ENCODE measurements at regions not wholly inside any gene's neighbourhood (a gene's known extent, or its start where the extent isn't known, plus 50 kb on each side); places are given as distances from the start of the nearest gene placed in this dataset.

DNA sequence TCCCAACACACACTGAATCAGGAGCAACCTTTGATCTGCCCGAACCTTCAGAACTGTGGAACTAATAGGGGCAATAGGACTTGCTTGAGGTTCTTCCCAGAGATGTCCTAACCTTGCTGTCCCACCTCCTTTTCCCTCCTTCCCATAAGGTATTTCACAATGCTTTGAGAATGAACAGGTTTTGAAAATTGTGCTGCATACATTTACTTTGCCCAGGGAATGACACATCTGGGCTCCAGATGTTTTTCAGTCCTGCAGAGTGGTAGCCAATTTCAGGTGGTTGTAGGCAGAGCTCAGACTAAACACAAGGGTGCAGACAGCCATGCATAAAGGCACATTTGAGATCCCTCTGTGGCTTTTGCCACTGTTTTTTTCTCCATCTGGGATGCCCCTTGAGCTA, 206.7 kb upstream of the PWP1 start:
- no peak for DNase-seq

DNA sequence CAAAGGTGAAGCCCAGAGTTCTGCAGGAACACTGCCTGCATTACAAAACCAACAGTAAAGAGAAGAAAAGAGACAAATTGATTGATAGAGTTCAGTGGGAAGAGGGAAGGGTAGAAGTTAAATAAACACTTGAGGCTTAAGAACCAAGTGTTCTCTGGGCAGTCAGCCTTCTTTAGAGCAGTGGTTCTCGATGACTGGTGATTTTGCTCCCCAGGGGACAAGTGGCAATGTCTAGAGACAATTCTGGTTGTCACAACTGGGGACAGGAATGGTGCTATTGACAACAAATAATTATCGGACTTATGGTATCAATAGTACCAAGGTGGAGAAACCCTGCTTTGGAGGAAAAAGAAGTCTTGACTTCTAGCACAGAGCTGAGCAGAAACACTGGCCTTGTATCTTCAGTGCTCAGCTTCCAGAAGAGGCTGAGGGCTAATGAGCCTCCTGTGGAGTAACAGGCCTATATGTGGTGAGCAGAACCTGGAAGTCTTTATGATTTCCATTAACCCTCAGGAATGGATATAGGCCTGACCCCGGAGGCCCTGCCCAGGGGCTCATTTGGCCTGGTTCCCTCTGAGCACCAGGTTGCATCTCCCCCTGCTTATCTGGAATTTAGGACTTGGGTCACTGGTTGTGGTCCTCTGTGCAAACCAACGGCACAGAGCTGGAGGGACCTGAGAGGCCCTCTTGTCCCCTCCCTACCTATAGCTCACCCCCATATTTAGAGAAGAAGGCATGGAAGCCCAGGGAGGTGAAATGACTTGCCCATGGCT, 204.6 kb upstream of the PWP1 start:
- no peak for DNase-seq

DNA sequence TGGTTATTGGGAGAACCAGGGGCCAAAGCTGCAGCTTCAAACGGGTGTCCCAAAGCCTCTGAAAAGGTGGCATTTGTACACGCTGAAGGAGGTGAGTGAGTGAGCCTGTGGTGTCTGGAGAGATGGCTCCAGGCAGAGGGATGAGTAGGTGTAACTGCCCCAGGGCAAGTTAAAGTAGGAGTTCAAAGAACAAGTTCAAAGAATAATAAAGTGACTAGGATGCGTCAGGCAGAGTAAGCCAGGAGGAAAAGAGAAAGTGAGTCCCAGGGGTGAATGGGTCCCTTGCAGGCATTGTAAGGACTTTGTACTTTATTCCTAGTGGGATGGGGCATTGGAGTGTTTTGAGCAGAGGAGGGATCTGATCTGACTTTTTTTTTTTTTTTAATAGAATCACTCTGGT, 201.4 kb upstream of the PWP1 start:
- no peak for DNase-seq

DNA sequence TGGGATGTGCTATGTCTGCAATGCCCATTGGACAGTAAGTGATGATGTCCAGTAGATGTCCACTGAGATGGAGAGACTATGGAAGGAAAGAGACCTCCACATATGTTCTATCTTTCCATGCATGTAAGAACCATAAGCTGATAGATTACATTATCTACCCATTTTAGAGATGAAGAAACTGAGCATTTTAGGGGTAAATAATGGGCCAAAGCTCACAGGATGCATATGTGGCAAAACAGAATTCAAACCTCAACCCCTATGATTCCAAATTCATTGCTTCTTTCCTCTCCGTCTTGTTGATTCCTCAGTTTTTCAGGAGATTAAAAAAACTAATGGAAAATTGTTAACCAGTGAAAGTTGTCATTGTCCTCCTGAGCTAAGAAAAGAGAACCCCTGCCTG, 200.7 kb upstream of the PWP1 start:
- no peak for DNase-seq

DNA sequence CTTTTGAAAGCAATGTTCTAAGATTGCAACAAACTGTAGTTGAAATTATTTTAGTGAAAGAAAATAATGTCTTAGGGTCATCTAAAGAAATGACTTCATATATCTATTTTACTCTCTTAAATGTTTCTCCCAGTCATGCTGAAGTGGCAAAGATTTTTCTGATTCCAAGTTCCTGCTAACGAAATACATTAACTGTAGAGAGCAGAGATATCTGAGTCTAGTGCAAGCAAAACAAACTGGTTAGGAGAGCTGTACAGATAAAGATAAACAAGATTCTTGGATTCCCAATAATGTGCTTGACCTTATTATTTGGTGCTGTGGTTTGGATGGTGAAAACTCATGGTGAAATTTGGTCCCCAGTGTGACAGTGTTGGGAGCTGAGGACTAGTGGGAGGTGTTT, 199.9 kb upstream of the PWP1 start:
- no peak for DNase-seq

DNA sequence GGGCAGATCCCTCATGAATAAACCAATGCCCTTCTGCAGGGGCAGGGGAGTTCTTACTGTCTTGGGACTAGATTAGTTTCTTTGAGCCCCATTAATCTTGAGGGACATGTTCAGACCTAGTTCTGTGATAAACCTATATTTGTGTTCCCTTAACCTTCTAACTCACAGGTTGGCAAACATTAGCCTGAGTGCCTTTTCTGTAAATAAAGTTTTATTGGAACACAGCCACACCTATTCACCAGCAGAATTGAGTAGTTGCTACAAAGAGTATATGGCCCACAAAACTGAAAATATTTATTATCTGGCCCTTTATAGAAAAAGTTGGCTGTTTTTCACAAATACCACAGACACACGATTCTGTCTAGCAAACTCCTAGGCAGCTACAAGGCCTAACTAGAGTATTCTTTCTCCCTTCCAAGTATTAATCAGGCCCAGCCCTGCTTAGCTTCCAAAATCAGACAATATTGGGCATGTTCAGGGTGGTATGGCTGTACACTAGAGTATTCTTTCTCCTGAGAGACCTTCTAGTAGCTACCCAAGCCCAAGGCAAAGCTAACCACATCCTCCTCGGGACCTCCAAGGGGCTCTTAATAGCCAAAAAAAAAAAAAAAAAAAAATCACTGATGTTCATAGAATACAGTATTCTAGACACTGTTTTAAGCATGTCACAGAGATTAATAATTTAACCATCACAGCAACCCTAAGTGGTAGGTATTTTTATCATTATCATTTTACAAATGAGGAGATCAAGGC, 199.3 kb upstream of the PWP1 start:
- no peak for DNase-seq

DNA sequence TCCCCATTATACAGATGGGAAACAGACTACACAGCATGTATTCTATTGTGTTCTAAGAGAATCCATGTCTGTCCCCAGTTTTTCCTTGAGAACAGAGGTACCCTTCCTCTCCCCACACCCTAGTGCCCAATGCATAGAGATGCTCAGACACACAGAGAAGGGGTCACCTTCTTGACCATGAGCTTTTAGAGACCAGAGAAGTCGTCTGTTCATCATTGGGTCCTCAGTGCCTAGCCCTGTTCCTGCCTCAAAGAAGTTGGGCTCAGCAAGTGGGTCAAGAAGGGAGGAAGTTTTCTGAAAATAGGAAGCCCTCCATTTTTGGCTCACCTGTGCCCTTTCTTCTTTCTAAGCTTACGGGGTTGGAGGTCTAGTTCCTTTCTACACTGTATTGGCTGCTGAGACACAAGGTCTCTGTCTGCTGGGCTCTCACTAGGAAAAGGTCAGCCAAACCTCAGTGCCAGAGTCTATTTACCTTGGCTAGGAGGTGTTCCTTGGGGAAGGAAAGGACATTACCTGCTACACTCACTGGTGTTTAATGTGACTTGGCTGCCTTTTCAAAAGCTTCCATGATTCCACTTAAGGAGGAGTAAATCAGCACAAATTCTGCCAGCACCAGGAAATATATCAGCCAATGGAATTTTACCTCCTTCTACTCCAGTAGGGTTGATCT, 198.5 kb upstream of the PWP1 start:
- DNase-seq: no peak

DNA sequence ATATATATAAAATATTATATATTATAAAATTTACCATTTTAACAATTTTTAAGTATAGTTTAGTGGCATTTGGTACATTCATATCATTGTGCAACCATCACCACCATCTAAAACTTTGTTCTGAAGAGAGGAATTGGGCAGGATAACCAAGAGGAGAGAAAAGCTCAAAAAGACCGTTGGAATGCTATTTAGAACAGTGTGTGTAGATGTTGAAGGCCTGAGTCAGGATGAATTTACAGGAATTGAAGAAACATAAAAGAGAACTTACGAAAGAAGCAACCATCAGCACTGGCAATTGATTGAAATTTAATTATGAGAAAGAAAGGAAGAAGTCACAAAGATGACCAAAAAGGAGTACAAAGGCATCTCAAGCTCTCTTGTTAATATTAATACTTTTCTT, 196.9 kb upstream of the PWP1 start:
- DNase-seq: no peak

DNA sequence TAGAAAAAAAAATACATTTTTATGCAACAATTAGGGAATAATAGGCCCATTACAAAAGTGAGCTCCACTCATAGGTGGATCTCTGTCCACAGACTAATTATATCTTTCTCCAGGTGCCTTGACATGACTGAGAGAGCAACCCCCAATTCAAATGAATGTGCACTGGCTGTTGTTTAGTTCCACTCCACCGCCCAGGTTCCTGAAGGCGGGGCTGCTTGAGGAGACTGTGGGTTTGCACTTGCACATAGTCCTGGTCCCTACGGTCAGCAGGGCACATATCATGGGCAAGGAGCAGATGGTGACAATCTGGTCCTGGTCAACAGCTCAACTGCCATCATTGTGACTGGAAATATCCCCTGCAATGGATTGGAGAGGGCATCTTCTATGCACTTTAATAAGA, 195.6 kb upstream of the PWP1 start:
- no peak for DNase-seq

DNA sequence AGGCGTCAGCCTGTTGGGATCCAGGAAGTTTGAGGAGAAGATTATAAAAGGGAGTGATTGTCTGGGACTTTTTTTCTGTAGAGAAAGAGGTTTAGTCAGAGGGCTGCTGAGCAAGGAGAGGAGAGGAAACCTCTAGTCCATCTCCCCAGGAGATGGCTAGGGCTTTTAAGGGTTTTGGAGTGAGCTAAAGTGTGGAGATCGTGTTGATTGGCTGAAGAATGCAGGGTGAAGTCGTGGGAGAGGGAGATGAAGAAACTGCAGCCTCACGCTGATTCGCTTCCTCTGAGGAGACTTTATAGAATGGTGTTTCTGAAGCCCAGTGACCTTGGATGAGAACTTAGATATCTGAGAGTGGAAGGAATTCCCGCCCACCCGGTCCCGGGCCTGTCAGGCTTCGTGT, 193.7 kb upstream of the PWP1 start:
- no peak for DNase-seq

DNA sequence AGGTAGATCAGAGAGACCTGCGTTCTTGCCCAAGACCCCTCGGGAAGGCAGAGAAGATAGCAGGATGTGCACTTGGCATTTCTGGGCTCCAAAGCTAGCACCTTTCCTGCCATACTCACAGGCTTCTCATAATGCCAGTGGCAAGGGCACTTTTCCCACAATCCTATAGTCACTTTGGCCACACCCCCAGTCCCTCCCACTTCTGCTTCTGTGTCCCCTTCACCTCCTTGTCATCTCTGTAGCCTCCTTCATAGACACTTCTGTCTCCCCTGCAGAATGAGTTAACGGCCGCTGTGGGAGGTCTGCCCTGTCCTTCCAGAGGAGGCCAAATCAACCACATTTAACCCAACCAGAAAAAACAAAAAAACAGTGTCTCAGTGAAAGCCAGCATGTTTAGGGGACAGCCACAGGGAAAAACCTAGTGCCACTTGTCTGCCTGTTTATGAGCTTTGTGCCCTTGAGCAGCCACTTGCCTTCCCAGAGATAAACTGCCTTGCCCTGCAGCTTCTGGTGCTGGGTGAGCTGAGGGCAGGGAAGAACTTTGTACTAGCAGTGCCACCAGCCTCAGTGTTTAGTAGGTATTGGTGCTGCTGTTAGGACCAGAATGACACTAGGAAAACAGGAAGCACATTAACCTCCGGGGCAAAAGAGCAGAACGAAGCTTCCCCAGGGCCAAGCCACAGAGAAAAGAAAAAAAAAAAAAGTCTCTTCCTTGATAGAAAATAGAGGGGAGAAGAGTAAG, 193.0 kb upstream of the PWP1 start:
- peak in 1 of 2 donors; percentile 2 for DNase-seq

DNA sequence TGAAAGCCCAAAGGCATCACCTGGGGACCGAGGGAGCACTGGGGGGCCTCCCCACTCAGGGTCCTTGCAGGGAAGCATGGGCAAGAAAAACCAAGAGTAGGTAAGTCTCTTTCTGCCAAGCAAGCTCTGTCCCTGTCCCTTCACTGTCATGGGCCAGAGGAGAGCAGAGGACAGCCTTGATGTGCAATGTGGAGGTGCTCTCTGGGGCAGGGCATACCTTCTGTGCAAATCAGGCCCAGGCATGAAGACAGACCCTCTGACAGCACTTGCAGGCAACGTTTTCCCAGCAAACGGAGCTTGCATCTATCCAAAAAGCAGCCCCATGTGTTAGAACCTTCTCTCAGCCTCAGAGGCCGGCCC, 192.5 kb upstream of the PWP1 start:
- DNase-seq: no peak

DNA sequence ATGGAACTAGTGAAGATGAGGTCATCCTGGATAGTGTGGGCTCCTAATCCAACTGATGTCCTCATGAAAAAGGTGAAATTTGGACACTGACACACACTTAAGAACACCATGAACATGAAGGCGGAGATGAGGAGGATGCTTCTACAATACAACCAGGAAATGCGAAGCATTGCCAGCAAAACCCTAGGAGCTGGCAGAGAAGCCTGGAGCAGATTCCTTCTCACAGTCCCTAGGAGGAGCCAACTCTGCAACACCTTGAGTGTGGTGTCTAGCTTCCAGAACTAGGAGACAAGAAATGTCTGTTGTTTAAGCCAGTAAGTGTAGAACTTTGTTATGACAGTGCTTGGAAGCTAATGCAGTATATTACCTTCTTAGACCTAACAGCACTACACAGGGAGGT, 191.9 kb upstream of the PWP1 start:
- DNase-seq: no peak

DNA sequence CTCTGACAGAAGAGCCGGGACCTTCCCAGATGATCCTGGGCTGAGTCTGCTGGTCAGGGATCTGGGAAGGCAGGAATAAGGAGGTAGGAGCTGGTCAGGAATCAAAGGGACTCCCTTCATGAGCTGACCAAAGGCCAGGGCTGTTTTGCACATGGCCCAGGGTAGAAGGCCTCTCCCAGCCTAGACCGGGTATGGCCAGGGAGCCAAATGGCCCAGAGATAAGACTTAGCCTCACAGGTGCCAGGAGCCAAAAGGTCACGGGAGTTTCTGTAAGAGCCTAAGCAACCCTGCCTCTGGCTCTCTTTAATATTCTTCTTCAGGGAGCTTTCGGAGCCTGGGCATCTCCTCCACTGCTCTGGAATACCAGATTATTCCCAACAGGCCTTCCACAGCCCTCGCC, 191.3 kb upstream of the PWP1 start:
- DNase-seq: no peak

DNA sequence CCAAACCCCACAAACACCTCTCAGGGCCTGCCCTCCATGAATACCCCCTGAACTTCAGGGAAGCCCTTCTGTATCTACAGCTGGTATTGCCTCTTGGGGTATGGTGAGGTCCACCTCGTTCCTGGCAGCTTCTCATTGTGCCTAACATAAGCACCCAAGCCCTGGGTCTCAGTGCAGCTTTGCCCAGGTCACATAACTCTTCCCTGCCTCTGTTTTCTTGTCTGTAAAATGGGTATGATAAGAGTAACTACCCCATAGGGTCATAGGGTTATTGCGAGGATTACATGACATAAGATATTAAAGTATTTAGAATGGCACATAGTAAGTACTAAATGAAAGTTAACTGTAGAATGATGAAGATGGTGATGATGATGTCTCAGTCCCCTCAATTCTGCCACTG, 190.0 kb upstream of the PWP1 start:
- DNase-seq: no peak

DNA sequence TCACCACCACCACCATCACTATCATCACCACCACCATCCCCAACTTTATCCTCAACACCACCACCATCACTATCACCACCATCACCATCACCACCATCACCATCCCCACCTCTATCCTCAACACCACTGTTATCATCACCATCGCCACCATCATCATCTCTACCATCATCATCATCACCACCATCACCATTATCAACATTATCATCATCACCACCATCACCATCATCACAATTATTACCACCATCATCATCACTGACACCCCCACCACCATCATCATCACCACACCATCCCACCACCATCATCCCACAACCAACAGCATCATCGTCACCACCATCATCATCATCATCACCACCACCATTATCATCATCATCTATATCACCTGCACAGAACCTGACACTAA, 188.4 kb upstream of the PWP1 start:
- no peak for DNase-seq

DNA sequence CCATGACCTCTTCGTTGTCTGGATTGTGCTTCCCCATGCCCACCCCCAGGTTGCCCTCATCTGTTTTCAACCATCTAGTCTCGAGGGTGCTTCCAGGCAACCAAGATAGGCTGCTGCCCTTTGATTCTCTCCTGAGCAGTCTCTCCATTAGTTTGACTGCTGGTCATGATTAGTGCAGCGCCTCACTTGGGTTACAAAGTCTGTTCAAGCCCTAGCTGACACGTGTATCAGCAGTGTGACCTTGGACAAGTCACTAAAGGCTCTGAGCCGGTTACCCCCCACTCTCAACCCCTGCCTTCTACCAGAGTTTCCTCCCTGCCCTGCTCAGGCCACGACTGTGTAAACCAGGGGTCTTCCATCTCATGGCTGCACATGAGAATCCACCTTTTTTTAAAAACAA, 185.3 kb upstream of the PWP1 start:
- no peak for DNase-seq

DNA sequence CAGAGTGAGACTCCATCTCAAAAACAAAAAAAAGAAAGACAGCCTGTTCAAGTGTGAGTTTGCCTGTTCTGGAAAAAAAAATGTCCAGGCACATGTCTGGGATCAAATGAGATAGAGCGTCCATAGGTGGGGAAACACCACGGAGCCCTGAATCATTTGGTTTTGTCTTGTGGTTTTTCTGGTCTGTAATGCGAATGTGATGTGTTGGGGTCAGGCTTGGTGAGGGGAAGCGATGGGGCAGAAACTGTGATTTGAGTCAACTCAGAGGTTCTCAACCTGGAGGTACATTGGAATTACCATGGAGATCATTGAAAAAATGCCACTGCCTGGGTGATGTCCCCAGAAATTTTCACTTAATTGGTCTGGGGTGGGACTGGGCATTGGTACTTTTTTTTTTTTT, 183.9 kb upstream of the PWP1 start:
- no peak for DNase-seq

DNA sequence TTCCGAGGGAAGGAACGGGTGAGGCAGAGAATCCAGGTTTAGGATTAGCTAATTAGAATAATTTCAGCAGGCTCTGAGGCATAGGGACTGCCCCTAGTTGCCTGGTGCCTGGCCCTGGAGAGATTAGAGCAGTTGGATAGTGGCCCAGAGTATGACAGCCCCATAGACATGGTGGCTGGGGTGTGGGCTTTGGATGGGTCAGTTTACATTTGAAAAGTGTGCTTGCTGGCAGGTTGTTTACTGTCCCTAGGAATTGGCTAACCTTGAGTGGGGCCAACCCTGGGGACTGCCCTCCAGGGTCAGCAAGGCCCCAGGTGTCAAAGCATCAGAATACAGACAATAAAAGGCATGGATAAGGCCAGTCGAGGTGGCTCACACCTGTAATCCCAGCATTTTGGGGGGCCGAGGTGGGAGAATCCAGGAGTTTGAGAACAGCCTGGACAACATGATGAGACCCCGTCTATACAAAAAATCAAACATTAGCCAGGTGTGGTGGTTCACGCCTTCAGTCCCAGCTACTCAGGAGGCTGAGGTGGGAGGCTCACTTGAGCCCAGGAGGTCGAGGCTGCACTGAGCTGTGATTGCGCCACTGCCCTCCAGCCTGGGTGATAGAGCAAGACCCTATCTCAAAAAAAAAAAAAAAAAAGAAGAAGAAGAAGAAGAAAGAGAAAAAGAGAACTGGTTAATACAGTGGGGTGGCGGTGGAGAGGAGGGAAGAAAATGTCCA, 182.3 kb upstream of the PWP1 start:
- DNase-seq: no peak

DNA sequence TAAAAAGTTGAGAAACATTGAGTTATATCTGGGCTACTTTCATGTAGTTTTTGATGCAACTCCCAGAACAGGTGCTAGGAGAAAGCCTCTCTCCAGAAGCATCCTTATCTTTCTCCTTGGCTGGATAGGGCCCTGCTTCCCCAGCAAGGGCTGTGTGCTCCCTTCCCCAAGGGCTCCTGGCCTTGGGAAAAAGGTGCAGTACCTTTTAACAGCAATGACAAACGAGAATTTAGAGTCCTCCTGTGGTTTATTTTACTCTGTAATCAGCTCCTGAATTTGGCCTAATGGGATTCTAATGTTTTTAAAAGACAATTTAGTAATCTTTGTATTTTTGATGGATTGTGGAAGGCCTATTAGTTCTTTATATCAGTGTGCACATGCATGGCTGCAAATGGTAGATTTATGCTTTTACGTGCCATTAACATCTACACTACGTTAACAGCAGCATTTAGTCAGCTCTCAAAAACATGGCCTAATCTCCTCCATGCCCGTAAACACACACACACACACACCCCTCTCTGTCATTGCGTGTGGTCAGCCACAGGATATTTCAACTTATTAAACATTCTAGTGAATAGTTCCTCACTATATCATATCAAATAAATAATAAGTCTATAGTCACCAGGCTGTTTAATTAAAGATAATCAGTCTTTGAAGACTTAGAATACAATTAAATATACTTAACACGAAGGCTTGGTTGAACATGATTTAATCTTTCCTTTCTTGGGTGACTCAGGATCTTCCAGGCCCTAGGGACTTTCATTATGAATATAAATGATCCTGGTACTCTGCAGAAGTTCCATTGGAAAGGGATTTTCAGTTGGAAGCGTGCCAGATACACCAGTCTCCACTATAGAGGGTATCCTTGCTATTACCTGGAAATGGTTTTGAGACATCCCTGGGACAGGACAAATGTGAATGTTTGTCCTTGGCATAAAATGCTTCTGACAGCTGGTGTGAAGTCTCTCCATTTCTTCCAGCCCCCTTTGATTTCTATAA, 181.4 kb upstream of the PWP1 start:
- no peak for DNase-seq

DNA sequence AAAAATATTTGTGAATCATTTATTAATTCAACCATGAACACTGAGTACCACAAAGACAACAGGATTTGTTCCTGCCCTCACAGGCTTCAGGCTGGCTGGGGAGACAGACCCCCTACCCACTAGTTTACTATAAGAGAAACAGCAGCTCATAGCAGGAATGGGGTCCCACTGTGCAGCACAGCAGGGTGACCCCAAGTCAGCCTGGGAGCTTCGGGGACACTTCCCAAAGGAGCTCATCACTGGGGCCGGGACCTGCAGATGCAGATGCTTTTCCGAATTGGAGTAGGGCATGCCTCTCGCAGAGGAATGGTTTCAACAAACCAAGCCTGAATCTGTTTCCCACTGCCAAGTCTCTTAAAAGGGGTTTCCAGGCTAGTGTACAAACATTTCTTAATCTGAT, 176.2 kb upstream of the PWP1 start:
- no peak for DNase-seq

DNA sequence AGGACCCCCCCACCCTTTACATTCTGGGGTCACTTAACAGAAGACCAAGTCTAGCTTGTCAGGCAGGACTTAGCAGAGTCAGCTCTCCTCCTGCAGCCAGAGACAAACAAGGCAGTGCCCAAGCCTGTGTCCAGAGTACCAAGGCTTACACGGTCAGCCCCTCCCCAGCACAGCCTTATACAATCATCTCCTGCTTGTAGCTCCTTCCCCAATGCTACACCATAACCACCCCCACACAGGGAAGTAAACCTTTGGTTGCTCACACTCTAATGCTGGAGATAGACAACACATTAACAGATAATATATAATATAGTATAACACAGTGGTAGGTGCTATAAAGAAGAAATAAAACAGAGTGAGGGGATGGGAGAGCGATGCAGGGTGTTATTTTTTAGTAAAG, 175.4 kb upstream of the PWP1 start:
- DNase-seq: peak in 1 of 2 donors; percentile 26

Measured in inflammatory macrophage treated with lipopolysaccharide for 1 hour (primary cell).